ENCODE measurements at regions not wholly inside any gene's neighbourhood (a gene's known extent, or its start where the extent isn't known, plus 50 kb on each side); places are given as distances from the start of the nearest gene placed in this dataset.

DNA sequence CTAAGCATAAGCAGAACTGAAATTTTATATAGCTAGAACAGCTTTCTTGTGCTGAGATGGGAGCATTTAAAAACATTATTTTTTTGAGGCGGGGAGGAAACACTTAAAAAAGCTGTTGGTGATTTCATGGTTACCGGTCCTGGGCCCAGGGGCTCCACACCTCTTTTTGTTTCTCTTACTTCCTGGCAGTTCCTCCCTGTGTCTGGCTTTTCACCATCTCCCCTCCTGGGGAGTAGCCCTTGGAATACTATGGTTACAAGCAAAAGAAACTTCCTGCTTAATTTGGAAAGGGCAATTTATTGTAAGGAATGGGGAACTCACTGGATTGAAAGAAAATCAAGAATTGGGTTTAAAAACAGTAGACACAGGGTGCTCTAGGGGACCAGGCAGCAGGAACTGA lies 105.1 kb downstream of the SLC24A2 start:
- no TSS peak for BruUV-seq (replicated peaks)

GRCh38 chr9:19682397-19682796 lies 106.4 kb downstream of the SLC24A2 start:
- ChIA-PET CTCF (no interaction called here), POLR2A (no interaction called here), RAD21 (ENCODE audit: unreplicated experiment) (no interaction called here), SMC1A (ENCODE audit: uncharacterized antibody, unreplicated experiment) (no interaction called here)
- Histone ChIP-seq H3K9ac (ENCODE audit: control insufficient read depth, insufficient read depth, low read length) (no peak overlapping the region), H3K9me3 (replicated peaks; ENCODE audit: control insufficient read depth, insufficient read depth, low read length) (peaks cover 1% of the 10 kb centered on the region; the same call in 2 of the 3 replicates), H4K20me1 (ENCODE audit: control insufficient read depth, insufficient read depth) (no peaks in the 10 kb centered on the region), H3K27me3 (replicated peaks in 1 of 2; ENCODE audit: control insufficient read depth in 2 of 2, insufficient read depth in 2 of 2, low read length in 1 of 2) (peaks cover 0 to 2% of the 10 kb centered on the region in 2 experiments; a peak in 1 of 4 replicates), H3K36me3 (ENCODE audit: control insufficient read depth in 2 of 2, insufficient read depth in 2 of 2, low read length in 1 of 2) (no peaks in the 10 kb centered on the region), H3K27ac (ENCODE audit: control insufficient read depth, insufficient read depth) (no peak overlapping the region), H3K4me2 (ENCODE audit: control insufficient read depth, insufficient read depth) (no peak overlapping the region), H2AFZ (ENCODE audit: control insufficient read depth, low read depth, low read length) (no peak overlapping the region), H3K4me3 (no peak overlapping the region), H3K4me1 (ENCODE audit: control insufficient read depth, insufficient read depth, low read length) (no peaks in the 10 kb centered on the region), H3K79me2 (ENCODE audit: control insufficient read depth, insufficient read depth, low read length) (no peaks in the 10 kb centered on the region)
- DNase-seq (ENCODE audit: low read depth, low spot score), result no peak
- no peak for ATAC-seq
- WGBS (ENCODE audit: insufficient coverage, insufficient replicate concordance, low lambda C conversion rate, missing lambda C conversion rate), result 0% methylated on average over 2 of the region's 2 CpGs
- intact Hi-C loops (cut with micrococcal nuclease; ENCODE audit: unreplicated experiment), result no loop called here
- FAIRE-seq, result no peak
- no TSS peak for BruUV-seq (replicated peaks)
- in situ Hi-C loops (cut with MboI), result no loop called here
- TF ChIP-seq KAT2A (conservative IDR thresholded peaks at IDR 0.05; ENCODE audit: control insufficient read depth, low read depth, low read length) (no peak), ETV6 (conservative IDR thresholded peaks at IDR 0.05 in 1 of 2, IDR thresholded peaks at IDR 0.05 in 1 of 2; ENCODE audit: borderline replicate concordance in 1 of 2, low read depth in 1 of 2) (no peak), SMC3 (IDR thresholded peaks at IDR 0.05; ENCODE audit: borderline replicate concordance, low read length) (no peak), ASH2L (IDR thresholded peaks at IDR 0.05; ENCODE audit: borderline replicate concordance, low read depth) (no peak), ZNF24 (IDR thresholded peaks at IDR 0.05) (no peak), ZNF217 (IDR thresholded peaks at IDR 0.05) (no peak)
- TF ChIP-seq, protein P1, sequence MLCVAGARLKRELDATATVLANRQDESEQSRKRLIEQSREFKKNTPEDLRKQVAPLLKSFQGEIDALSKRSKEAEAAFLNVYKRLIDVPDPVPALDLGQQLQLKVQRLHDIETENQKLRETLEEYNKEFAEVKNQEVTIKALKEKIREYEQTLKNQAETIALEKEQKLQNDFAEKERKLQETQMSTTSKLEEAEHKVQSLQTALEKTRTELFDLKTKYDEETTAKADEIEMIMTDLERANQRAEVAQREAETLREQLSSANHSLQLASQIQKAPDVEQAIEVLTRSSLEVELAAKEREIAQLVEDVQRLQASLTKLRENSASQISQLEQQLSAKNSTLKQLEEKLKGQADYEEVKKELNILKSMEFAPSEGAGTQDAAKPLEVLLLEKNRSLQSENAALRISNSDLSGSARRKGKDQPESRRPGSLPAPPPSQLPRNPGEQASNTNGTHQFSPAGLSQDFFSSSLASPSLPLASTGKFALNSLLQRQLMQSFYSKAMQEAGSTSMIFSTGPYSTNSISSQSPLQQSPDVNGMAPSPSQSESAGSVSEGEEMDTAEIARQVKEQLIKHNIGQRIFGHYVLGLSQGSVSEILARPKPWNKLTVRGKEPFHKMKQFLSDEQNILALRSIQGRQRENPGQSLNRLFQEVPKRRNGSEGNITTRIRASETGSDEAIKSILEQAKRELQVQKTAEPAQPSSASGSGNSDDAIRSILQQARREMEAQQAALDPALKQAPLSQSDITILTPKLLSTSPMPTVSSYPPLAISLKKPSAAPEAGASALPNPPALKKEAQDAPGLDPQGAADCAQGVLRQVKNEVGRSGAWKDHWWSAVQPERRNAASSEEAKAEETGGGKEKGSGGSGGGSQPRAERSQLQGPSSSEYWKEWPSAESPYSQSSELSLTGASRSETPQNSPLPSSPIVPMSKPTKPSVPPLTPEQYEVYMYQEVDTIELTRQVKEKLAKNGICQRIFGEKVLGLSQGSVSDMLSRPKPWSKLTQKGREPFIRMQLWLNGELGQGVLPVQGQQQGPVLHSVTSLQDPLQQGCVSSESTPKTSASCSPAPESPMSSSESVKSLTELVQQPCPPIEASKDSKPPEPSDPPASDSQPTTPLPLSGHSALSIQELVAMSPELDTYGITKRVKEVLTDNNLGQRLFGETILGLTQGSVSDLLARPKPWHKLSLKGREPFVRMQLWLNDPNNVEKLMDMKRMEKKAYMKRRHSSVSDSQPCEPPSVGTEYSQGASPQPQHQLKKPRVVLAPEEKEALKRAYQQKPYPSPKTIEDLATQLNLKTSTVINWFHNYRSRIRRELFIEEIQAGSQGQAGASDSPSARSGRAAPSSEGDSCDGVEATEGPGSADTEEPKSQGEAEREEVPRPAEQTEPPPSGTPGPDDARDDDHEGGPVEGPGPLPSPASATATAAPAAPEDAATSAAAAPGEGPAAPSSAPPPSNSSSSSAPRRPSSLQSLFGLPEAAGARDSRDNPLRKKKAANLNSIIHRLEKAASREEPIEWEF (IDR thresholded peaks at IDR 0.05; ENCODE audit: insufficient replicate concordance, low read depth, low read length), result no peak
- TF ChIP-seq, protein P2, sequence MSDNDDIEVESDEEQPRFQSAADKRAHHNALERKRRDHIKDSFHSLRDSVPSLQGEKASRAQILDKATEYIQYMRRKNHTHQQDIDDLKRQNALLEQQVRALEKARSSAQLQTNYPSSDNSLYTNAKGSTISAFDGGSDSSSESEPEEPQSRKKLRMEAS (IDR thresholded peaks at IDR 0.05; ENCODE audit: low read depth, low read length), result no peak

More for the DNA sequence above, 105.1 kb downstream of the SLC24A2 start:
- Histone ChIP-seq H3K79me2 (ENCODE audit: control insufficient read depth, insufficient read depth, low read length) (no peaks in the 10 kb centered on the region), H3K27ac (ENCODE audit: control insufficient read depth, insufficient read depth) (no peak overlapping the region), H3K4me1 (ENCODE audit: control insufficient read depth, insufficient read depth, low read length) (no peaks in the 10 kb centered on the region), H3K4me2 (ENCODE audit: control insufficient read depth, insufficient read depth) (no peak overlapping the region), H4K20me1 (ENCODE audit: control insufficient read depth, insufficient read depth) (no peaks in the 10 kb centered on the region), H2AFZ (ENCODE audit: control insufficient read depth, low read depth, low read length) (no peak overlapping the region), H3K9ac (ENCODE audit: control insufficient read depth, insufficient read depth, low read length) (no peak overlapping the region), H3K4me3 (no peak overlapping the region), H3K9me3 (replicated peaks; ENCODE audit: control insufficient read depth, insufficient read depth, low read length) (peaks cover 1% of the 10 kb centered on the region; the same call in 2 of the 3 replicates), H3K36me3 (ENCODE audit: control insufficient read depth in 2 of 2, insufficient read depth in 2 of 2, low read length in 1 of 2) (no peaks in the 10 kb centered on the region), H3K27me3 (replicated peaks in 1 of 2; ENCODE audit: control insufficient read depth in 2 of 2, insufficient read depth in 2 of 2, low read length in 1 of 2) (peaks cover 0 to 2% of the 10 kb centered on the region in 2 experiments; a peak in 1 of 4 replicates)
- TF ChIP-seq MEF2A (IDR thresholded peaks at IDR 0.05; ENCODE audit: insufficient read depth, low read depth, low read length) (no peak), SUPT20H (IDR thresholded peaks at IDR 0.05; ENCODE audit: borderline replicate concordance, control insufficient read depth, low read depth, low read length) (no peak), NFYA (IDR thresholded peaks at IDR 0.05; ENCODE audit: borderline replicate concordance, low read depth, low read length) (no peak), HDAC6 (IDR thresholded peaks at IDR 0.05; ENCODE audit: unreplicated experiment) (no peak), ESRRA (IDR thresholded peaks at IDR 0.05; ENCODE audit: low read length) (no peak)
- TF ChIP-seq, protein P3, sequence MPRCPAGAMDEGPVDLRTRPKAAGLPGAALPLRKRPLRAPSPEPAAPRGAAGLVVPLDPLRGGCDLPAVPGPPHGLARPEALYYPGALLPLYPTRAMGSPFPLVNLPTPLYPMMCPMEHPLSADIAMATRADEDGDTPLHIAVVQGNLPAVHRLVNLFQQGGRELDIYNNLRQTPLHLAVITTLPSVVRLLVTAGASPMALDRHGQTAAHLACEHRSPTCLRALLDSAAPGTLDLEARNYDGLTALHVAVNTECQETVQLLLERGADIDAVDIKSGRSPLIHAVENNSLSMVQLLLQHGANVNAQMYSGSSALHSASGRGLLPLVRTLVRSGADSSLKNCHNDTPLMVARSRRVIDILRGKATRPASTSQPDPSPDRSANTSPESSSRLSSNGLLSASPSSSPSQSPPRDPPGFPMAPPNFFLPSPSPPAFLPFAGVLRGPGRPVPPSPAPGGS (IDR thresholded peaks at IDR 0.05; ENCODE audit: borderline replicate concordance, insufficient read depth, low read depth, low read length, poor library complexity, severe bottlenecking), result no peak
- SMC1A ChIA-PET (ENCODE audit: uncharacterized antibody, unreplicated experiment), result no interaction called here
- RAD21 ChIA-PET (ENCODE audit: unreplicated experiment), result no interaction called here
- intact Hi-C loops (cut with micrococcal nuclease; ENCODE audit: unreplicated experiment) (no loop called here), in situ Hi-C loops (cut with MboI) (no loop called here)
- CTCF ChIA-PET, result no interaction called here
- 21% methylated on average over 2 of the region's 2 CpGs for WGBS (ENCODE audit: insufficient coverage, insufficient replicate concordance, low lambda C conversion rate, missing lambda C conversion rate)
- POLR2A ChIA-PET, result no interaction called here
- no peak for FAIRE-seq
- ATAC-seq, result no peak
- DNase-seq (ENCODE audit: low read depth, low spot score), result no peak
